Stomach (tissue), 4 donors: ENCODE measurements at regions not wholly inside any gene's neighbourhood (a gene's known extent, or its start where the extent isn't known, plus 50 kb on each side); places are given as distances from the start of the nearest gene placed in this dataset.

Source experiments
- POLR2A ChIP-seq, 4 donors: fragments of 450-650 bp; IDR thresholded peaks; one replicate each; pipeline ENCODE4 v1.6.1; 2016; ENCODE audit warnings: antibody characterized with exemption in 4 of 4, control low read depth in 2 of 4, mild to moderate bottlenecking in 1 of 4, moderate library complexity in 1 of 4
- TF ChIP-seq, protein P1 (sequence below), 7 experiments: fragments of 450-650 bp in 4 of 7; fragments of 200-600 bp in 3 of 7; sonication (generic) in 3 of 7; IDR thresholded peaks; one replicate each; pipeline ENCODE4 v1.5.1; 2016 to 2019; ENCODE audit warnings: antibody characterized with exemption in 7 of 7, control low read depth in 2 of 7, mild to moderate bottlenecking in 1 of 7

DNA sequence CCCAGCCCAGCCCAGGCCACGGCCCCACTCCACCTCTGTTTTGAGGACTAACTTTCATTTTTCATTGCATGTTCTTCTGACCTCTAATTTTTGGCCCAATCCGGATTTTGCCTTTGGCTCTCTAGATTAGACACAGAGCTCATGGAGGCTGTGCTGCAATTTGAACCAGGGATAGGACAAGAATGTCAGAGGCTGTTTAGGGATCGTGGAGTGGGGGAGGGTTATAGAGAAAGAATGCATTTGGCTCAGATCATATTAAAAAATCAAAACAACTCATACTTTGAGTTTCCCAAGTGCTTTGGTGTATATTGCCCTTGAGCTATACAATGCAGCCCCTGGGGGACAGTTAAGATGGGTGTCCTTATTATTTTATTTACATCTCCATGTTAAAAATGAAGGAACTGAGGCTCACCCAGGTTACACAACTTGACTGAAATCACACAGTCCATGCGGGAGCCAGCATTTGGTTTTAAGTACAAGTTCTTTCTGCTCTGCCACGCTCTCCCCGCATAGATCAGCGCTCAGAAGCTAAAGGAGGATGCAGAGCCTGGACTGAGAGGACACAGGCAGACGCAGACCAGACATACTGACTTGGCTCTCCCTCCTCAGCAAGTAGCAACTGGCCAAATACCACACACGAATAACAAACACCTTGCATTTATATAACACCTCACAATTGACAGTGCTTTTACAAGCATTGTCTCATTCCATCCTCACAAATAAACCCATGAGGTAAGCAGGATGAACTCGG lies 126.4 kb upstream of the RAI14 start:
- TF ChIP-seq, protein P1, sequence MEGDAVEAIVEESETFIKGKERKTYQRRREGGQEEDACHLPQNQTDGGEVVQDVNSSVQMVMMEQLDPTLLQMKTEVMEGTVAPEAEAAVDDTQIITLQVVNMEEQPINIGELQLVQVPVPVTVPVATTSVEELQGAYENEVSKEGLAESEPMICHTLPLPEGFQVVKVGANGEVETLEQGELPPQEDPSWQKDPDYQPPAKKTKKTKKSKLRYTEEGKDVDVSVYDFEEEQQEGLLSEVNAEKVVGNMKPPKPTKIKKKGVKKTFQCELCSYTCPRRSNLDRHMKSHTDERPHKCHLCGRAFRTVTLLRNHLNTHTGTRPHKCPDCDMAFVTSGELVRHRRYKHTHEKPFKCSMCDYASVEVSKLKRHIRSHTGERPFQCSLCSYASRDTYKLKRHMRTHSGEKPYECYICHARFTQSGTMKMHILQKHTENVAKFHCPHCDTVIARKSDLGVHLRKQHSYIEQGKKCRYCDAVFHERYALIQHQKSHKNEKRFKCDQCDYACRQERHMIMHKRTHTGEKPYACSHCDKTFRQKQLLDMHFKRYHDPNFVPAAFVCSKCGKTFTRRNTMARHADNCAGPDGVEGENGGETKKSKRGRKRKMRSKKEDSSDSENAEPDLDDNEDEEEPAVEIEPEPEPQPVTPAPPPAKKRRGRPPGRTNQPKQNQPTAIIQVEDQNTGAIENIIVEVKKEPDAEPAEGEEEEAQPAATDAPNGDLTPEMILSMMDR (IDR thresholded peaks at IDR 0.05): no peak
- no peak for TF ChIP-seq POLR2A (IDR thresholded peaks at IDR 0.05)
